COLO668 (cell line): ENCODE measurements at regions not wholly inside any gene's neighbourhood (a gene's known extent, or its start where the extent isn't known, plus 50 kb on each side); places are given as distances from the start of the nearest gene placed in this dataset.

Experiments
- DNase-seq: peaks from one replicate; lab custom pipeline; 2025; ENCODE audit not compliant: unreplicated experiment; lab: John Stamatoyannopoulos, UW

DNA sequence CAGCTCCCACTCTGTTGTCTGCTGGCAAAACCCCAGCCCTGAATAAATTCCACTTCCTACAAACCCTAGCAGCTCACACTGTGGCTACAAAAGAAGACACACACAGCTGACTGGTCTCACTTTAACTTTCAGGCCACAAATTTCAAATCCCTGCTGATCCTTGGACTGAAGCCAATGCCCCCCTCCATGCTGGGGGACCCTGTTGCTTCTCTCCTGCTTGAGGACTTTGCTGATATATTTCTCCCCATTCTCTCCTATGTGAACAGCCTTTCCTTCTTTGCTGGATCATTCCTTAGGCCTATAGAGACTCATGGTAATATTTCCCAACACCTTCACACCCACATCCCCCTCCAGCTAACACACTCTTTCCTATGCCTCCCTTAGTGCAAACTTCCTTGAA is 79.6 kb upstream of the ADRA1B start:
- no peak for DNase-seq

DNA sequence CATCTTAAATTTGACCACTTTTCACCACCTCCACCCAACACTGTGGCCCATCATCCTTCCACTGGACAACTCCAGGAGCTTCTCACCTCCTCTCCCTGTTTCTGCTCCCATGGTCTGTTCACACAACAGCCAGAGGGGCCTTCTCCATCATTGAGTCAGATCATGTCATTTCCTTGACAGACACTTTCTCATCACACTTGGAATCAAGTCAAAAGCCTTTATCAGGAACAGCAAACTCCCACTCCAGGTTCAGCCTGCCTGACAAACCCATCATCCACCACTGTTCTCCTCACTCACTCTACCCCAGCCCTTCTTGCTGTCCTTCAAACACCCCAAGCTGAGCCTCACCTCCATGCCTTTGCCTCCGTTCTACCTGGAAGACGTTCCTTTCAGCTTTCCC is 78.4 kb upstream of the ADRA1B start:
- no peak for DNase-seq

GRCh38 chr5:159838551-159839222 is 77.6 kb upstream of the ADRA1B start:
- no peak for DNase-seq

DNA sequence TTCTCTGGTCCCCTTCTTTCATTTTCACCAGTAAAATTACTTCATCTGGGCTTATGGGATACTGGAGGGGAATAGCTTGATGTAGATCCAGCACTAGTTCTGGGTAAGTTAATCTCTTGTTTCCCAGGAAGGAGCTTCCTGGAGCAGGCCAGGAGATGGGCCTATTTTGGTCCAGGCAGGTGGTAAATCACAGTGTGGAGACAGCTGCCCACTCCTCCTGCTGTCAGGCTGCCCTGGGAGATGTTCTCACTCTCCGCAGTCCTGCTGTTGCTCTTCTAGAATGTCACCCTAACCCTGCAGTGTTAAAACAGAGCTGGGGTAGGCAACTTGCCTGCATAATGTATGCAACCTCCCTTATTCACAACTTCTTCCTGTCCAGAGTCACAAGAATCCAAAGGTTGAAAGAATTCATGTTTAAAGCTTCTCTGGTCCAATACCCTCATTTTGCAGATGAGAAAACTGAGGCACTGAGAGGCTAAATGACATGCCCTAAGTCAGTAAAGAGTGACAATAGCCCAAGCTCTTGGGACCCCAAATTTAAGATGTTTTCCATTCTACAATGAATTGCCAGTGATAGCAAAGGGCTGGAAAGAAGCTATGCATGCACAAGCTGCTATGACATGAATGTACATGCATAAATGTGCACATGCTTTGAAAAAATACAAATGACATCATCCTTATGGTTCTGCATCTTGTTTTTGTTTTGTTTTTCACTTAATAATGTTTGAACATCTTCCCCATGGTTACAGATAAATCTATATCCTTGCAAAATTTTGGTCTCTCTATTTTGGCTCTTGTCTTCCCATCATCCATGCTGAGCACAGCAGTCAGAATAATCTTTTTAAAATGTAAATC is 71.8 kb upstream of the ADRA1B start:
- no peak for DNase-seq

DNA sequence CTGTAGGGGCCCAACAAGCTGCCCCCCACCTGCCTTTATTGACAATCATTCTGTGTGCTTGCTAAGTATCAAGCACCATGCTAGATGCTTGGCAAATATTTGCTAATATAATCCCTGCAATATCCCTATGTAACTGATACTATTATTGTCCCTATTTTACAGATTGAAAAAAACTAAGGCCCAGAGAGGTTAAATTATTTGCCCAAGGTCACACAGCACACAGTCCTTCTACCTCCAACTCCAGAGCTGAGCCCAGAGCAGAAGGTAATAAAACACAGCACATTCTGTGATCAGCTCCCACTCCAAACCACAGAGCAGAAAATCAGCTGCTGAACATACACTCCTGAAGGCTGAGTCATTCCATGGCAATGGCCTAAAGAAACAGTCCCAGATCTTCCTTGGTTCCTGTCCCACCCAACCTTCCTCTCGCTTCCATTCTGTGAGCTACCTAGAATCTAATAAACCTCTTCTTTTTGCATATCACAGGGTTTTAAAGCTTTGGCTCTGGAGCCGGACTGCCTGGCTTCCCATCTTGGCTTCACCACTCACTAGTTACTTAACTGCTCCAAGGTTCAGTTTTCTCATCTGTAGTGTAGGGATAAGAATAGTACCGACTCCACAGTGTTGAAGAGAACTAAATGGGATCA is 66.7 kb upstream of the ADRA1B start:
- DNase-seq: no peak

- DNase-seq: peak; percentile 1
These were observed 66.1 kb upstream of the ADRA1B start for GRCh38 chr5:159850160-159850559.

GRCh38 chr5:159851053-159851452 is 65.2 kb upstream of the ADRA1B start:
- no peak for DNase-seq

- no peak for DNase-seq
These were observed 61.4 kb upstream of the ADRA1B start for GRCh38 chr5:159854916-159855315.

- no peak for DNase-seq
These were observed 60.6 kb upstream of the ADRA1B start for GRCh38 chr5:159855476-159856191.

DNA sequence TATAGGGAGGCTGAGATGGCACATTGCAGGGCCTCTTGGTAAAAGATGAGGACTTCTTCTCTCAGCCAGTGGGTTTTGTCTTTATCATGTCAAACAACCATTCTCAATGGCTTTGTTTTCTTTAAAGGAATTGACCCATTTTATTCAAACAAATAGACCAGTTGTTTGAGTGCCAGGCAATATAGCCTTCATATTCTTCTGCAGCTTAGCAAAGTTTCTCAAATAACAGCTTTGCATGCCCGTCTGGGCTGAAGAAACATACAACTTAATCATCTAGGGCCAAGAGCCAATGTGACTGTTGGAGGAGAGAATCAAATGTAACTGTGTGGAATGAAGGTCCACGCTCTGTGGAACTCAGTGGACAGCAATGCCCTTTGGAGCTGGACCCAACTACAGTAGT is 57.4 kb upstream of the ADRA1B start:
- DNase-seq: no peak

DNA sequence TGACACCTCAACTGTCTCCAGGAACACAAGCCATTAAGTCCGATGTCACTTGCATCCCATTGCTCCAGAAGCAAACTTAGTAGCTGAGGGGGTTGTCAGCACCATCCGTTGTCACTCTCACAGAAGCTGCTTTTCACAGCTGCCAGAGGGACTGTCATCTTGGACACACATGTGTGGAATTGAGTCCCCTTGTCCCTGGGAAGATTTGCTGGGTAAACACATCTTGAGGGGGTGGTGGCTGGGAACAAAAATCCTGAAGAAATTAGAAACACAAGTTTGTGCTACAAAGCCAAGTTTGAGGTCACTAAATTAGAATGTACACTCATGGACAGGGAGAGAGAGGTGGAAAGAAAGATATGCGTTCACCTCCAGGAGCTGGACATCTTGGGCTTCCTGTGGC is 55.2 kb upstream of the ADRA1B start:
- DNase-seq: no peak

GRCh38 chr5:159864885-159865691 is 51.2 kb upstream of the ADRA1B start:
- no peak for DNase-seq

DNA sequence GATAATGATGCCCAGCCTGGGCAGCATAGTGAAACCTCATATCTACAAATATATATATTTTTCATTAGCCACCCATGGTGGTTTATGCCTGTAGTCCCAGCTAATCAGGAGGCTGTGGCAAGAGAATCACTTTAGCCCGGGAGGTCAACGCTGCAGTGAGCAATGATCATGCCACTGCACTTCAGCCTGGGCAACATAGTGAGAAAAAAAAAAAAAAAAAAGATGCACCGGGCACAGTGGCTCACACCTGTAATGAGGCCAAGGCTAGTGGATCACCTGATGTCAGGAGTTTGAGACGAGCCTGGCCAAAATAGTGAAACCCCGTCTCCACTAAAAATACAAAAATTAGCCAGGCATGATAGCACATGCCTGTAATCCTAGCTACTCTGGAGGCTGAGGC is 50.2 kb upstream of the ADRA1B start:
- no peak for DNase-seq
